Osteoblast (primary cell): ENCODE measurements at regions not wholly inside any gene's neighbourhood (a gene's known extent, or its start where the extent isn't known, plus 50 kb on each side); places are given as distances from the start of the nearest gene placed in this dataset.
"Not testable (repeated sequence)": the region's sequence is repeated elsewhere in the genome, so short reads cannot be mapped to it uniquely, and the experiment has no call there.

ENCODE experiments used
- DNase-seq: peaks from one replicate; pipeline ENCODE4 v3.0.0; 2011; ENCODE audit warnings: low spot score, mixed read lengths; ENCODE audit not compliant: insufficient read length; ENCODE audit errors: missing footprints
- H2AFZ ChIP-seq: 2 replicates; pipeline ENCODE4 v1.6.0; 2011; ENCODE audit warnings: mild to moderate bottlenecking, low read length
- H3K27ac ChIP-seq: 2 replicates; pipeline ENCODE4 v1.5.1; 2011; ENCODE audit warnings: mild to moderate bottlenecking, low read depth, low read length, moderate library complexity
- H3K27me3 ChIP-seq: 2 replicates; pipeline ENCODE4 v1.6.0; 2012; ENCODE audit warnings: mild to moderate bottlenecking, control low read depth, inconsistent platforms, low read length, moderate library complexity; ENCODE audit not compliant: insufficient read depth
- H3K36me3 ChIP-seq: 2 replicates; pipeline ENCODE4 v1.5.1; 2011; ENCODE audit warnings: mild to moderate bottlenecking, low read length, control low read depth, moderate library complexity; ENCODE audit not compliant: insufficient read depth
- H3K4me1 ChIP-seq: 2 replicates; pipeline ENCODE4 v1.5.1; 2011; ENCODE audit warnings: mild to moderate bottlenecking, low read length, control low read depth, moderate library complexity; ENCODE audit not compliant: insufficient read depth
- H3K4me2 ChIP-seq: 2 replicates; pipeline ENCODE4 v1.6.0; 2011; ENCODE audit warnings: mild to moderate bottlenecking, low read length; ENCODE audit not compliant: insufficient read depth
- H3K4me3 ChIP-seq: fragments of 200-600 bp; sonication (generic); 3 replicates; pipeline ENCODE4 v1.5.1; 2012; ENCODE audit warnings: mild to moderate bottlenecking, low read length, inconsistent platforms; ENCODE audit not compliant: insufficient read depth
- H3K79me2 ChIP-seq: 2 replicates; pipeline ENCODE4 v1.6.0; 2012; ENCODE audit warnings: mild to moderate bottlenecking, low read length, control low read depth, inconsistent platforms; ENCODE audit not compliant: insufficient read depth
- H3K9me3 ChIP-seq: 2 replicates; pipeline ENCODE4 v1.5.1; 2011; ENCODE audit warnings: low read depth, low read length, control low read depth
- H4K20me1 ChIP-seq: 2 replicates; pipeline ENCODE4 v1.6.0; 2012; ENCODE audit warnings: mild to moderate bottlenecking, low read length, control low read depth; ENCODE audit not compliant: insufficient read depth
- CTCF ChIP-seq: IDR thresholded peaks from 2 replicates; pipeline ENCODE4 v1.5.1; 2011; ENCODE audit warnings: mild to moderate bottlenecking, low read depth, low read length, moderate library complexity; ENCODE audit errors: extremely low read depth

DNA sequence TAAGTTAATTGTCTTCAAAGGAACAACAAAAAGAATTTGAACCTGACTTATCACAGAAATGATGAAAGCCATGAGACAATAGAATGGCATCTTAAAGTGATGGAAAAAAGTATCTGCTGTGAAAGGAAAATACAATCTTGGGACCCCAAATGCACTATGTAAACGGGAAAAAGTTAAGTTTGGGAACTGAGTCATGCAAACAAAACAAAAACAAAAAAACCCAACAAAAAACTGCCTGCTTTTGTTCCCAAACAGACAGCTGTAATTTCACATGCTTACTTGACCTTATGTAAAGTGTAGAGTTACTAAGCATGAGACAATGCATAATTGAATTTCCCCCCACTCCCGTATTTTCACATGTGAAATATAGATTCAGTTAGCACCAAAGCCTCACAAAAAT lies 122.1 kb upstream of the RBMS1 start:
- Histone ChIP-seq H3K4me1 (peaks cover 25% of the 10 kb centered on the region), H2AFZ (no peak overlapping the region), H3K9me3 (no peaks in the 10 kb centered on the region), H3K4me2 (no peak overlapping the region), H3K27me3 (no peaks in the 10 kb centered on the region), H3K36me3 (no peaks in the 10 kb centered on the region), H3K27ac (no peak overlapping the region), H3K79me2 (no peaks in the 10 kb centered on the region), H4K20me1 (no peaks in the 10 kb centered on the region), H3K4me3 (no peak overlapping the region)
- DNase-seq = no peak
- no peak for TF ChIP-seq CTCF

DNA sequence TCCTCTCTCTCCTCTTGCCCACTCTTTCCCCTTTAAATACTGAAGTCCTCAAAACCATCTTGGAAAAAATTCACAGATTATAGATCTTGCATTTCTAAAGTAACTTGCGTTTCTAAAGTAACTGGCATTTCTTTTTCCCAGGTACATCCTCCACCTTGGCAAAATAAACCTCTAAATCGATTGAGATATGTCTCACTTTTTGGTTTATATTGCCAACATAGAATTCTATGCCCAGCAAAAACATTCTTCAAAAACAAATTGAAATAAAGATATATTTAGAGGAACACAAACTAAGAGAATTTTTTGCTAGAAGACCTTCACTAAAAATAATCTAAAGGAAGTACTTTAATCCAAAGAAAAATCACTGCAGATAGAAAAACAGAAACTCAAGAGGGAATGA lies 122.5 kb upstream of the RBMS1 start:
- no peaks in the 10 kb centered on the region for H4K20me1 ChIP-seq
- TF ChIP-seq CTCF = no peak
- H3K9me3 ChIP-seq = no peaks in the 10 kb centered on the region
- H3K4me3 ChIP-seq = no peak overlapping the region
- no peak overlapping the region for H3K4me2 ChIP-seq
- H3K27ac ChIP-seq = no peak overlapping the region
- no peaks in the 10 kb centered on the region for H3K27me3 ChIP-seq
- H3K36me3 ChIP-seq = no peaks in the 10 kb centered on the region
- H3K4me1 ChIP-seq = peaks cover 25% of the 10 kb centered on the region
- H3K79me2 ChIP-seq = no peaks in the 10 kb centered on the region
- no peak overlapping the region for H2AFZ ChIP-seq
- no peak for DNase-seq

GRCh38 chr2:160621748-160622147 lies 128.1 kb upstream of the RBMS1 start:
- no peak for TF ChIP-seq CTCF
- Histone ChIP-seq H3K27me3 (no peaks in the 10 kb centered on the region), H3K4me1 (no peaks in the 10 kb centered on the region), H3K79me2 (no peaks in the 10 kb centered on the region), H3K36me3 (no peaks in the 10 kb centered on the region), H3K9me3 (no peaks in the 10 kb centered on the region), H2AFZ (no peak overlapping the region), H3K27ac (no peak overlapping the region), H3K4me3 (no peak overlapping the region), H4K20me1 (no peaks in the 10 kb centered on the region), H3K4me2 (no peak overlapping the region)
- no peak for DNase-seq

DNA sequence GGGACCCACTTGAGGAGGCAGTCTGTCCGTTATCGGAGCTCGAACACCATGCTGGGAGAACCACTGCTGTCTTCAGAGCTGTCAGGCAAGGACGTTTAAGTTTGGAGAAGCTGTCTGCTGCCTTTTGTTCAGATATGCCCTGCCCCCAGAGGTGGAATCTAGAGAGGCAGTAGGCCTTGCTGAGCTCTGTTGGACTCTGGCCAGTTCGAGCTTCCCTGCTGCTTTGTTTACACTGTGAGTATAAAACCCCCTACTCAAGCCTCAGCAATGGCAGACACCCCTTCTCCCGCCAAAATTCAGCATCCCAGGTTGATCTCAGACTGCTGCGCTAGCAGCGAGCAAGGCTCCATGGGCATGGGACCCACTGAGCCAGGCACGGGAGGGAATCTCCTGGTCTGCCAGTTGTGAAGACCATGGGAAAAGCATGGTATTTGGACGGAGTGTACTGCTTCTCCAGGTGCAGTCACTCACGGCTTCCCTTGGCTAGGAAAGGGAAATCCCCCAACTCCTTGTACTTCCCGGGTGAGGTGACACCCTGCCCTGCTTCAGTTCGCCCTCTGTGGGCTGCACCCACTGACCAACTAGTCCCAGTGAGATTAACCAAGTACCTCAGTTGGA lies 134.5 kb upstream of the RBMS1 start:
- peaks cover 12% of the 10 kb centered on the region for H3K4me1 ChIP-seq
- not testable (repeated sequence) for H3K36me3 ChIP-seq, H3K79me2 ChIP-seq, H3K27ac ChIP-seq, DNase-seq, H4K20me1 ChIP-seq, H3K27me3 ChIP-seq, H2AFZ ChIP-seq, H3K4me2 ChIP-seq, H3K9me3 ChIP-seq, H3K4me3 ChIP-seq
